MM.1S (cell line): ENCODE measurements at regions not wholly inside any gene's neighbourhood (a gene's known extent, or its start where the extent isn't known, plus 50 kb on each side); places are given as distances from the start of the nearest gene placed in this dataset.

Source experiments
- DNase-seq: peaks from one replicate; pipeline ENCODE4 v3.0.0-alpha.2; 2015
- H2AFZ ChIP-seq: fragments of 300-600 bp; sonication (generic); 2 replicates; pipeline ENCODE4 v1.6.0; 2016; ENCODE audit warnings: antibody characterized with exemption, low read length
- H3F3A ChIP-seq: fragments of 300-600 bp; sonication (generic); 2 replicates; pipeline ENCODE4 v1.6.1; 2016; ENCODE audit warnings: mild to moderate bottlenecking, antibody characterized with exemption, low read length, moderate library complexity, mixed read lengths; ENCODE audit not compliant: insufficient read depth
- H3K27ac ChIP-seq: fragments of 300-600 bp; sonication (generic); 2 replicates; pipeline ENCODE4 v1.5.1; 2016; ENCODE audit warnings: mild to moderate bottlenecking, low read length
- H3K27me3 ChIP-seq: fragments of 300-600 bp; sonication (generic); replicated peaks from 2 replicates; pipeline ENCODE4 v1.6.0; 2016; ENCODE audit warnings: low read length; ENCODE audit not compliant: insufficient read depth
- H3K36me3 ChIP-seq: fragments of 300-600 bp; sonication (generic); replicated peaks from 2 replicates; pipeline ENCODE4 v1.6.1; 2016; ENCODE audit warnings: mild to moderate bottlenecking, low read length, mixed read lengths; ENCODE audit not compliant: insufficient read depth
- H3K4me1 ChIP-seq: fragments of 300-600 bp; sonication (generic); 2 replicates; pipeline ENCODE4 v1.6.1; 2016; ENCODE audit warnings: low read length, mixed read lengths
- H3K4me2 ChIP-seq: fragments of 300-600 bp; sonication (generic); 2 replicates; pipeline ENCODE4 v1.6.0; 2016; ENCODE audit warnings: low read depth, low read length
- H3K4me3 ChIP-seq: fragments of 300-600 bp; sonication (generic); 2 replicates; pipeline ENCODE4 v1.5.1; 2016; ENCODE audit warnings: low read length, mixed read lengths
- H3K79me2 ChIP-seq: fragments of 300-600 bp; sonication (generic); 2 replicates; pipeline ENCODE4 v1.6.1; 2016; ENCODE audit warnings: mixed run types, low read length, mixed read lengths
- H3K9ac ChIP-seq: fragments of 300-600 bp; sonication (generic); 2 replicates; pipeline ENCODE4 v1.6.1; 2016; ENCODE audit warnings: low read length, mixed read lengths
- H3K9me2 ChIP-seq: fragments of 300-600 bp; sonication (generic); replicated peaks from 2 replicates; pipeline ENCODE4 v1.6.1; 2016; ENCODE audit warnings: mild to moderate bottlenecking, low read length, mixed read lengths; ENCODE audit not compliant: insufficient read depth
- H3K9me3 ChIP-seq: fragments of 300-600 bp; sonication (generic); replicated peaks from 2 replicates; pipeline ENCODE4 v1.6.1; 2016; ENCODE audit warnings: mild to moderate bottlenecking, low read length, mixed read lengths; ENCODE audit not compliant: insufficient read depth
- H4K20me1 ChIP-seq: fragments of 300-600 bp; sonication (generic); 2 replicates; pipeline ENCODE4 v1.6.1; 2016; ENCODE audit warnings: mild to moderate bottlenecking, low read length, moderate library complexity, mixed read lengths; ENCODE audit not compliant: insufficient read depth
- EZH2 ChIP-seq: fragments of 300-600 bp; sonication (generic); optimal IDR thresholded peaks from 2 replicates; pipeline ENCODE3; 2017; ENCODE audit warnings: low read depth, mild to moderate bottlenecking, antibody characterized with exemption, low read length, mixed read lengths
- EZH2phosphoT487 ChIP-seq: fragments of 300-600 bp; sonication (generic); IDR thresholded peaks from 2 replicates; pipeline ENCODE4 v1.6.1; 2018; ENCODE audit warnings: antibody characterized with exemption, low read length
- TF ChIP-seq, protein P1 (sequence below): fragments of 300-600 bp; sonication (generic); IDR thresholded peaks from 2 replicates; pipeline ENCODE4 v1.5.1; 2016; ENCODE audit warnings: antibody characterized with exemption, low read length, mixed read lengths

DNA sequence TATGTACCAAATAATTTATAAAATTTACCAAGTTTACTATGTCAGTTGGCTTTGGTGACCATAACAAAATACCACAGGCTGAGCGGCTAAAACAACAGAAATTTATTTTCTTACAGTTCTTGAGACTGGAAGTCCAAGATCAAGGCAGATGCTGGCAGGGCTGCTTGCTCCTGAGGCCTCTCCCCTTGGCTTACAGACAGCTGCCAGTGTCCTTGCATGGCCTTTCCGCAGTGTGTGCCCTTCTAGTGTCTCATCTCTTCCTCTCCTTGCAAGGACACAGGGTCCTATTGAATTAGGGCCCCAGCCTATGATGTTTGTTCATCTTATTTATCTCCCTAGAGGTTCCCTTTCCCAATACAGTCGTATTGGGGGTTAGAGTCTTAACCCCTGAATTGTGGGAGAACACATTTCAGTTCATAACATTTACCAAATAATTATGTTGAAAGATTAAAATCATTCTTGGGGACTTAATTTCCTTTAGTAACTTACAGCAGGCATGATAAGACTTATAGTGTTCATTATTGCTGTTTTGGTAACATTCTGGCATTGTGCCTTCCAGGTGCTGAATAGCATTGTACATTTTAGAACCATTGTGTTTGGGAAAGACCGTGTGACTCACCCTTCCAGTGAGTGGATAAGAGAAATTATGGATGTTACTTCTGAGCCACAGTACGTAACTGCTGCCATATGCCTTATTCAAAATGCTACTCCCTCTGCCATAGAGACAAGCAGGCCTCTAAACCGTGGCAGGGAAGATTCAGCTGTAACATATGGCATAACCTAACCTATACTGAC is 317.5 kb downstream of the TMX3 start:
- H4K20me1 ChIP-seq, result no peaks in the 10 kb centered on the region
- H3K36me3 ChIP-seq, result no peaks in the 10 kb centered on the region
- H3K4me2 ChIP-seq, result no peak overlapping the region
- no peaks in the 10 kb centered on the region for H3K9me2 ChIP-seq
- H2AFZ ChIP-seq, result no peak overlapping the region
- no peak for DNase-seq
- no peaks in the 10 kb centered on the region for H3K9me3 ChIP-seq
- no peak overlapping the region for H3K9ac ChIP-seq
- no peaks in the 10 kb centered on the region for H3F3A ChIP-seq
- H3K79me2 ChIP-seq, result no peaks in the 10 kb centered on the region
- H3K27me3 ChIP-seq, result no peaks in the 10 kb centered on the region
- no peaks in the 10 kb centered on the region for H3K4me1 ChIP-seq
- no peak overlapping the region for H3K4me3 ChIP-seq
- H3K27ac ChIP-seq, result no peak overlapping the region
- no peak for TF ChIP-seq EZH2phosphoT487
- no peak for TF ChIP-seq EZH2
- TF ChIP-seq, protein P1, sequence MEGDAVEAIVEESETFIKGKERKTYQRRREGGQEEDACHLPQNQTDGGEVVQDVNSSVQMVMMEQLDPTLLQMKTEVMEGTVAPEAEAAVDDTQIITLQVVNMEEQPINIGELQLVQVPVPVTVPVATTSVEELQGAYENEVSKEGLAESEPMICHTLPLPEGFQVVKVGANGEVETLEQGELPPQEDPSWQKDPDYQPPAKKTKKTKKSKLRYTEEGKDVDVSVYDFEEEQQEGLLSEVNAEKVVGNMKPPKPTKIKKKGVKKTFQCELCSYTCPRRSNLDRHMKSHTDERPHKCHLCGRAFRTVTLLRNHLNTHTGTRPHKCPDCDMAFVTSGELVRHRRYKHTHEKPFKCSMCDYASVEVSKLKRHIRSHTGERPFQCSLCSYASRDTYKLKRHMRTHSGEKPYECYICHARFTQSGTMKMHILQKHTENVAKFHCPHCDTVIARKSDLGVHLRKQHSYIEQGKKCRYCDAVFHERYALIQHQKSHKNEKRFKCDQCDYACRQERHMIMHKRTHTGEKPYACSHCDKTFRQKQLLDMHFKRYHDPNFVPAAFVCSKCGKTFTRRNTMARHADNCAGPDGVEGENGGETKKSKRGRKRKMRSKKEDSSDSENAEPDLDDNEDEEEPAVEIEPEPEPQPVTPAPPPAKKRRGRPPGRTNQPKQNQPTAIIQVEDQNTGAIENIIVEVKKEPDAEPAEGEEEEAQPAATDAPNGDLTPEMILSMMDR, result no peak

DNA sequence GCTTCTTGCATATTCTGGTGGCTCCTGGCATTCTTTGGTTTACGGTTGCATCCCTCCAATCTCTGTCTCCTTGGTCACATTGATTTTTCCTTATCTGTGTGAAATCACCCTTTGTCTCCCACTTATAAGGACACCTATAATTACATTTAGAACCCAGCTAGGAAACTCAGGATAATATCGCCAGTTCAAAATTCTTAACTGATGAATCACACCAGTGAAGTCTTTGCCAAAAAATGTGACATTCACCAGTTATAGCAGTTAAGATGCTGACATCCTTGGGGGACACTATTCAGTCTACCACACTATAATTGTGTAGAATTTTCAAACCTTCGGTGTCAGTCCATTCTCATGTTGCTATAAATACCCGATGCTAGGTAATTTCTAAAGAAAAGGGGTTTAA is 320.2 kb downstream of the TMX3 start:
- no peak for DNase-seq
- H3K4me3 ChIP-seq, result no peak overlapping the region
- no peaks in the 10 kb centered on the region for H4K20me1 ChIP-seq
- no peaks in the 10 kb centered on the region for H3K9me3 ChIP-seq
- H3K36me3 ChIP-seq, result no peaks in the 10 kb centered on the region
- no peak overlapping the region for H2AFZ ChIP-seq
- no peak overlapping the region for H3K27ac ChIP-seq
- H3K27me3 ChIP-seq, result no peaks in the 10 kb centered on the region
- TF ChIP-seq EZH2phosphoT487 (no peak), EZH2 (no peak)
- TF ChIP-seq, protein P1, result no peak
- no peaks in the 10 kb centered on the region for H3K4me1 ChIP-seq
- no peaks in the 10 kb centered on the region for H3K79me2 ChIP-seq
- no peaks in the 10 kb centered on the region for H3F3A ChIP-seq
- no peaks in the 10 kb centered on the region for H3K9me2 ChIP-seq
- H3K9ac ChIP-seq, result no peak overlapping the region
- no peak overlapping the region for H3K4me2 ChIP-seq

DNA sequence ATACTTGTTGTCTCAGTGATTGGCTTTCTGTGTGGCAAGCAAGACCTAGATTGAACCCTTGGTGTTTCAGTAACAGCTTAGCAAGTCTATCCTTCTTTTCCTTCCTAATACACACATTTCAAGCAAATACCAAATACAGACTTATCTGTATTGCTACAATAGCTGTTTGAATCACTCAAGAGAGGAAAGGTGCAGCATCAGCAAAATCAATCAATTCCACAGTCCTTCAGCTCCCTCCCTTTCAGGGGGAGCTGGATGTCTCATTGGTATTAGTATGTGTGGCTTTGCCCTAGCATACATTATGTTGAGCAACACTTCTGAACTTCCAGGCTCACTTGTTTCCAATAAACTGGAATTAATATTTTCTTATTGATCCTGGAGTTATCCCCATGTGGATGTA is 323.1 kb downstream of the TMX3 start:
- Histone ChIP-seq H3K9me2 (no peaks in the 10 kb centered on the region), H3K4me2 (no peak overlapping the region), H3K36me3 (no peaks in the 10 kb centered on the region), H3K27ac (no peak overlapping the region), H3K79me2 (no peaks in the 10 kb centered on the region), H3K4me3 (no peak overlapping the region), H3F3A (no peaks in the 10 kb centered on the region), H3K9me3 (no peaks in the 10 kb centered on the region), H4K20me1 (no peaks in the 10 kb centered on the region), H3K4me1 (no peaks in the 10 kb centered on the region), H3K27me3 (no peaks in the 10 kb centered on the region), H3K9ac (no peak overlapping the region), H2AFZ (no peak overlapping the region)
- TF ChIP-seq EZH2phosphoT487 (no peak), EZH2 (no peak)
- TF ChIP-seq, protein P1, result no peak
- no peak for DNase-seq
